HG03135 (cell line): ENCODE measurements at regions not wholly inside any gene's neighbourhood (a gene's known extent, or its start where the extent isn't known, plus 50 kb on each side); places are given as distances from the start of the nearest gene placed in this dataset.
A peak's percentile ranks its signal among the peaks of the same experiment; 100 is the strongest.
"Not testable (repeated sequence)": the region's sequence is repeated elsewhere in the genome, so short reads cannot be mapped to it uniquely, and the experiment has no call there.

Experiments used
- ATAC-seq: cut with Tn5 transposase; IDR thresholded peaks from one replicate; pipeline ENCODE4 v1.9.1; 2021; ENCODE audit warnings: mild to moderate bottlenecking, moderate library complexity; ENCODE audit not compliant: unreplicated experiment

DNA sequence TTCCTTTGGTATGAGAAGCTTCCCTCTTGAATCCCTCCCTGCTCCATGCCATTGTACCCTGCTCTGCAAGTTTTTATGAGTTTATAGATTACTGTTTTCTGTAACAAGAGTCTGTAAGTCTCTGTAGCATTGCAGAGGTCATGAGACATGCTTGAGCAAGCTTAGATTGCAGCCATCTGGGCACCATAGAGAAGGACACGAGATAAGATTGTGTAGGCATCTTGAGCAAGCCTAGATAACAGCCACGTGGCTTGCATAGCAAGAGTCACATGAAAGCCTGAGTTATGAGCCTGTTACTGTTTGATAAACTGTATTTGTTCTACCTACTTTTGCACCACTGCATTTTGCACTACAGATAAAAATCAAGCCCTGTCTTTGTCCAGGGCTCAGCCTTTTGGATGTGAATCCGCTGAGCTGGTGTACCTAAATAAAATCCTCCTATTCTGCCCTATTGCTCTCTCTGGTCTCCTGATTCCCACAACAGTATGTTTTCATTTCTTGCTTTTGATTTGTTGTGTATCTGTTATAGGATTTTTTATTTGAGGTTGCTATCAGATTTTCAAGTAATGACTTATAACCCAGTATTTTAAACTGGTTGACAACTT lies 127.4 kb upstream of the ANKRD50 start:
- no peak for ATAC-seq

DNA sequence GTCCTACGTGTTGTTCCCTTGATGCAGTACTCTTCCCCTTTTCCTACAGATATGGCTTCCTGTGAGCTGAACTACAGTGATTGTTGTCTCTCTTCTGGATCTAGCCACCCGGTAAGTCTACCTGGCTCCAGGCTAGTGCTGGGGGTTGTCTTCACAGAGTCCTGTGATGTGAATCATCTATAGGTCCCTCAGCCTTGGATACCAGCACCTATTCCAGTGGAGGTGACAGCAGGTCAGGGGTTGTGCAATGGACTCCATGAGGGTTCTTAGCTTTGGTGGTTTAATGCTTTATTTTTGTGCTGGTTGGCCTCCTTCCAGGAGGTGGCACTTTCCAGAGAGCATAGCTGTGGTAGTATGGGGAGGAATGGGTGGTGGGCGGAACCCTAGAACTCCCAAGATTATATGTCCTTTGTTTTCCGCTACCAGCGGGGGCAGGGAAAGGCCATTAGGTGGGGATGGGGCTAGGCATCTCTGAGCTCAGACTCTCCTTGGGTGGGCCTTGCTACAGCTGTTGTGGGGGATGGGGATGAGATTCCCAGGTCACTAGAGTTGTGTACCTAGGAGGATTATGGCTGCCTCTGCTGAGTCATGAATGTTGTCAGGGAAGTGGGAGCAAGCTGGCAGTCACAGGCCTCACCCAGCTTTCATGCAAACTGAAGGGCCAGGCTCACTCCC lies 121.4 kb upstream of the ANKRD50 start:
- ATAC-seq, result no peak

DNA sequence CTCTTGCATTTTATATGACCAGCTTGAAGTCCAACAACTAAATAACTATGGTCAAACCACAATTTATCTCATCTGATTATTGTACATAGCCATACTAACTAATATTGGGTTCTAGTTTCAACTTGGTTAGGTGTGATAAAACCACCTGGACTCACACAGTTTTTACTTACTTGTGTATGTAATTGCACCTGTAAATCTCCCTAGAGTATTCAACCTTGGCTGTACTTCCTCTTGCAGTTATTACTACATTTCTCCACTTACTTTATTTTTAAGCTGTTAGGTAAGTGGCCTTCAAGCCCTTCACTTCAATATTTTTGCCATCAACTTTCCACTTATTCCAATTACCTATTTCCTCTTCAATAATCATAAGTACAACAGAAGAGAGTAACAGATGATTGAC lies 115.8 kb upstream of the ANKRD50 start:
- no peak for ATAC-seq

DNA sequence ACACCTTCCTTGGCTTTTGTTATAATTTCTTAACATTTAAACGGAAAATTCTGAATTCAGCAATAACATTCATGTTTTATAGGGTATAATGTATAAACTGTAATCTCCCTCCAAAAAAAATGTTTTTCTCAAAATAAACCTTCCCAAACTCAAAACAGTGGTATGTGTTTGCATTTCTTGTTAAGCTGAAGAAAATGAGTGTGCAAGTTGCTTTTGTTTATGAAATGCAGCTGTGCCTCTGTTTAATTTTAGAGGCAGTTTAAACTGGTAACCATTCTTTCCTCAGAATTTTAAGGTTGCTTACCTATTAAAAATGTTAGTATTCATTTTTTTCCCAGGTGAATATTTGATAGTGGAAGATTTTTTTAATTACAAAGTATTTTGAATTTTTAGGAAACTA lies 105.0 kb upstream of the ANKRD50 start:
- no peak for ATAC-seq

DNA sequence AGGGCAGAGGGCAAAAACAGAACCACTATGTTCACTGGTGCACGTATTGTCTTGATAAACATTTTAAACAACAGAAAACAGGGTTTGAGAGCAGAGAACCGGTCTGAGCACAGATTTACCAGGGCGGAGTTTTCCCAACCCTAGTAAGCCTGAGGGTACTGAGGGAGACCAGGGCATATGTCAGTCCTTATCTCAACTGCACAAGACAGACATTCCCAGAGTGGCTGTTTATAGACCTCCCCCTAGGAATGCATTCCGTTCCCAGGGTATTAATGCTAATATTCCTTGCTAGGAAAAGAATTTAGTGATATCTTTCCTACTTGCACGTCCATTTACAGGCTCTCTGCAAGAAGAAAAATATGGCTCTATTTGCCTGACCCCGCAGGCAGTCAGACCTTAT lies 99.7 kb upstream of the ANKRD50 start:
- ATAC-seq, result not testable (repeated sequence)

DNA sequence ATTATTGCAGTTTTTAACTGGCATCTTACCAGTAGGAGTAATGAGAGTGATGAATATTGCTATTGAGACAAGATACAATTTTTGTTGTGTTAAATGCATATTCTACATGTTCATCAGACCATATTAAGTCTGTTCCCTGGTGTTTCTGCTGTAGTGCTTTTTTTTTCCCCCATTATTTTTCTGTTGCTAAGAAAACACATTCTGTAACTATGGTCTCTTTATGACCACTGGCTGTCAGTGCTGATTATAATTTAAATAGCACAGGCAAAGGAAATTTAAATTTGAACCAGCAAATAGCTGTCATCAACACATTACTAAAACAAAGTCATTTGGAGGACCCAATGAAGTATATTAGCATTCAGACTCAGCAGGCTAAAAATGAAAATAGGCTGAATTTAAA lies 98.3 kb upstream of the ANKRD50 start:
- ATAC-seq, result no peak

DNA sequence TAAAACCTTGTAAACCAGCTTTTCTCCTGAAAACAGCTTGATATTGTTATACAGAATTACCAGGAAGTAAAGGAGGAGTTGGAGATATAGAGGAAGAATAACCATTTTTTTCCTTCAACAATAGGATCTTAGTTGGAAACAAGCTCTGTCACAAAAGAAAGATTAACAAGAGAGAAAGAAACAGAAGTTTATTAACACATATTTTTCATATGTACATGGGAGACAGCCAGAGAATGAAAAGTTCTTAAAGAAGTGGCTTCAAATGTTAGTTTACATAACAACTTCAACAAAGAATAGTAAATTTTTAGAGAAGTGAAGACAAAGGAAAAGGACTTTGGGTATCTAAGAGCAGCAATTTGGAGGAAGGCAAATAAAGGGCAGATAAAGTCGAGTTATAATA lies 94.9 kb upstream of the ANKRD50 start:
- ATAC-seq, result no peak

DNA sequence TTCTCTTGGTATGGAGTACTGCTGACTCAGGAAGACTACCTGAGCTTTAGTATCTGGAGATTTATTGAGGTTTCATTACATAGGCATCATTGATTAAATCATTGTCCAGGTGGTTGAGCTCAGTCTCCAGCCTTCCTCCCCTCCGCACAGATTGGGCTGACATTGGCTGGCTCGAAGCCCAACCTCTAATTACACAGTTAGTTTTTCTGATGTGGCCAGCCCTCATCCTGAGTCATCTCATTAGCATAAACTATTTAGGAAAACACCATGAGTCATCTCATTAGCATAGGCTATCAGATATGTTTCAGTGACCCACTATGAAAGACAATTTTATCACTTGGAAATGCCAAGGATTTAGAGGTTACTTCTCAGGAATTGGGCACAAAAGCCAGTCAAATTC lies 93.9 kb upstream of the ANKRD50 start:
- ATAC-seq, result no peak

DNA sequence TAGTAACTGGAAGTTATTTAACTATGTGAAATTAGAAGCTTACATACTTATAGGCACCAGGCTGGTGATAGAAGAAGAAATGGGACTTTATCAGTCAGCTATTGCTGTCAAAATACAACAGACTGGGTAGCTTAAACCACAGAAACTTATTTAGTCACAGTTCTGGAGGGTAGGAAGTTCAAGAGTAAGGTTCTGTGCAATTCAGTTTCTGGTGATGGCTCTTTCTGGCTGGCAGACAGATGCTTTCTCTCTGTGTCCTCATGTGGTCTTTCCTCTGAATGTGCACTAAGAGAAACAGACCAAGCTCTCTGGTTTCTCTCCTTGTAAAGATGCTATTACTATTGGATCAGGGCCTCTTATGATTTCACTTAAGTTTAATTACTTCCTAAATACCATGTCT lies 92.1 kb upstream of the ANKRD50 start:
- ATAC-seq, result peak; percentile 91

DNA sequence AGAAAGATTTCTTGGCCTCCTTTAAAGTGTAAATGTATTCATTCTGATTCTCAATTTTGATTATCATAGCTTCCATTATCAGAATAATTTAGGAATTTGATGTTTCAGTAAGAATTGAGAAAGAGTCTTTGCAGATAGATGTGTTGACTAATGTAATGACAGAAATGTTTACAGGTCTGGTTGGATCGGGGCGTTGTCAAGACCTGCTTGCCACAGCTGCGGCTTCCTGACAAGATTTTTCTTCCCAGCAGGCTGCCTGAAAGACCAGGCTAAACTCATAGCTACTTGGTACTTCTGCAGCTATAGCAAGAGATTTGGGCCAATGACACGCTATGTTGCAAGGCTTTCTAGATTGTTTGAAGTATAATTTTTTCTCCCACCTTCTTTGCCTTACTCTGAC lies 91.5 kb upstream of the ANKRD50 start:
- no peak for ATAC-seq

DNA sequence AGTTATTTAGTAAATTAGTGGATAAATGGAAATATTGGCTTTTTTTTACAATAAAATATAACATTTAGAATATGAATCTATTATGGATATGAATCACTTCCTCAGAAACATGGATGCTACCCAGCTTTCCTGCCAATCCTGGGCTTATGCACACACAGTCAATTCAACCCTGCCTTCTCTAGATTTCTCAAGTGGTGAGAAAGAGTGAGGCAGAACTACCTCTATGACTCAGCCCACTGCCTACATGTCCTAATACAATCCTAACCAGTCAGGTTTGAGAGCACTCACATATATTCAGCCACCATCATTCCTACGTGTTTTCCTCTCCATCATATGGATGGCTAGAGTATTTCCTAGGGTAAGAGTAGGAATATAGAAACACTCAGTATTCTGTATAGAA lies 91.1 kb upstream of the ANKRD50 start:
- ATAC-seq, result peak; percentile 69

DNA sequence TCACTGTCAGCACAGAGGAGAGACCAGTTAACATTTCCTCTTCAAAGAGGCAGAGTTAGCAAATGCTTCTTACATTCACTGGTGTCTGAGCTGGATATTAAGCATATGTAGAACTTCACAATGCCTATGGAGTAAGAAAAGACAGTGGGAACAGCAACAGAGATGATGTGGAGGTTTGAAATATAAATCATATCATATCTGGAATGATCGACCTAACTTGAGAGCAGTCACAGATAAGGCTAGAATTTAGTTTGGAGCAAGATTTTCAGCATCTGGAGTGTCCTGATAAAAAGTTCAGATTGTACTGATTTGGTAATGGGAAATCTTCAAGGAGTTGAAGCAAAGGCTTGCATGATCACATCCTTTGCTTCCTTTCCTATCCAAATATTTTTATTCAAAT lies 90.5 kb upstream of the ANKRD50 start:
- no peak for ATAC-seq

DNA sequence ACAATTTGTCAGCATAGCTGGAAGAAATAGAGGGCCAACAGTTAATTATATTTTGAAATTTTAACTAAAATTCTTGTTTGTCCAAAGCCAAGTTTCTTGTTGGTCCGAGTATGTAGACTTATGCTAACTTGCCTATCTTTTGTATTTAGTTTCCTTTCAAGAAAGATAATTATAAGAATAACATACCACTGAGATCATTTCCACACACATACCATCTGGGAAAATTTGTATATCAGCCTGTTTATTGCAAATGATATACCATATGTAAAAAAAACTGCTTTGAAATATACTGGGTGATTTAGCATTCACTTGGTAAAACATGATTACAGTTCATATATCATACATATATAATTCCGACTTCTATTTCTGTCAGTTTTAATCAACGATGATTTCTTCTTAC lies 84.7 kb upstream of the ANKRD50 start:
- no peak for ATAC-seq

DNA sequence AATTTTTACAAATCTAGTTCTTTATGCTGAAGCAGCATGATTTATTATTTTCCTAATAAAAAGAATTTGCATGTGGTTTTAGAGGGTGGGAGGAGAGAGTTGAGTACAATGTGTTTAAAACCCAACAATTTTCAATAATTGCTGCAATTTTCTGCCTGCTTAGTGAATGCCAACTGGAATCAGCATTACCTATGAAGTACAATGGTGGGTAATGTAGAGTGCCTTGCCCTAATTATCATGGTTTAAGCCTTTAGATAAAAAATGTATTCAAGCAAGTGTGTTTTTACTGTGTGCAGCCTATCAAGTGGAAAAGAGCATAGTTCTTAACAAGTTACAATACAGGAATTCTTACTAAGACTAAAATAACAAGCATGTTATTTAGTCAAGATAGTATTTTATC lies 77.9 kb upstream of the ANKRD50 start:
- no peak for ATAC-seq

DNA sequence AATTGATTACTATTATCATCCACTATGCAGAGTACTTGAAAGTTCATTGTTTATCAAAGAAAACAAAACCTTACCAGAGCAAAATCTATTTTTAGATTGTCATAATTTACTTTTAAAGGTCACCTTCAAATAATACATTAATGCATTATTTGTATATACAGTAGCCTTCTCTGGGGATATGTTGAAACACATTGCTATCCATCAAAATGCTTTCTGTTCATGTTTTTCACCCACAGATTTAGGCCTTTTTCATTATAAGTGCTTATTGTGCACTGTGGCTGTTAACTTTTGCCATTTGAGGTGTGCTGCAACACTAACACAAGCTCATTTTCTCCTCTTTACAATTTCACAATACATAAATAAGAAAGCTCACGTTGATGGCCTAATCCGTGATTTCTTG lies 74.1 kb upstream of the ANKRD50 start:
- ATAC-seq, result no peak

DNA sequence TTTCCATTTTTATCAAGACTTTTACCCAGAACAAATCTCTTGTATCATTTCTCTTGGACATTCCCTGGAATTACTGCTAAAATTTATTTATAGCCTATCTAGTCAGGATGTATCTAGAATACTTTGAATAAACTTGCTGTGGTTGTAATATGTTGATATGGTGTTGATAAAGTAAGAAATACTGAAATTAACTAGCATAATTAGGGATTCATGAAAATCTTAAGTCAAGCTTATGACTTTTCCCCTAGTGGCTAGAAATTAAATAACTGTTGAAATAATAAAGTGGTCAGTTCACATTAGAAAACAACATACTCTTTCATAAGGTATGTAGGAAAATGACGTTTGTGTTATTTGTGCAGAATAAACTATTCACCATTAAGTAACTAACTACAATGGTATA lies 73.1 kb upstream of the ANKRD50 start:
- ATAC-seq, result no peak

DNA sequence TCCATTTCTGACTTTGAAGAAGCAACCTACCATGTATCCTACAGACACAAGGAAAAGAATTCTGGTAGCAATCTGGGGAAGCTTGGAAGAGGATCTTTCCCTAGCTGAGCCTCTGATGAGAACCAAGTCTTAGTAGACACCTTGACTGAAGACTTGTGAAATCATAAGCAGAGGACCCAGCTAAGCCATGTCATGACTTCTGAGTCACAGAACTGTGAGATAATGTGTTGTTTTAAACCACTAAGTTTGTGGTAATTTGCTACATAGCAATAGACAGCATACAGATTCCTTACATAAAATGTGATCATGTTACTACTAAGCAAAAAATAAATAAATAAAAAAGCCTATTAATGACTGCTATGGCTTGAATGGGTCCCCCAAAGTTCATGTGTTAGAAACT lies 71.3 kb upstream of the ANKRD50 start:
- ATAC-seq, result no peak

DNA sequence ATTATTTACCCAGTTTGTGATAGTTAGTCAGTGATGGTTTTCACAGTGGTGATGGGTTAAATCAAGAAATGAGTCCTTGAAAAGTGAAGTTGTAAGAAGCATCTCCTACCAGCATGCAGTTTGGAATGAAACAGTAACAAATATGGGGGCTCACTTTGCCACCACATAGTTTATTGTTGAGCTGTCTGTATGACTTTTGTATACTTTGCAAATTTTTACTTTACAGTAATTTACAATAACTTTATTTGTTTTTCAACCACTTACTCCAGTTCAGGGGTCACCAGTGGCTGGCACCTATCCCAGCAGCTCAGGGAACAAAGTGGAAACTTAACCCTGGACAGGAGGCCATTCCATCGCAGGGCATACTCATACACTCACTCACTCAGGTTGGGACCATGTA lies 64.5 kb upstream of the ANKRD50 start:
- no peak for ATAC-seq

DNA sequence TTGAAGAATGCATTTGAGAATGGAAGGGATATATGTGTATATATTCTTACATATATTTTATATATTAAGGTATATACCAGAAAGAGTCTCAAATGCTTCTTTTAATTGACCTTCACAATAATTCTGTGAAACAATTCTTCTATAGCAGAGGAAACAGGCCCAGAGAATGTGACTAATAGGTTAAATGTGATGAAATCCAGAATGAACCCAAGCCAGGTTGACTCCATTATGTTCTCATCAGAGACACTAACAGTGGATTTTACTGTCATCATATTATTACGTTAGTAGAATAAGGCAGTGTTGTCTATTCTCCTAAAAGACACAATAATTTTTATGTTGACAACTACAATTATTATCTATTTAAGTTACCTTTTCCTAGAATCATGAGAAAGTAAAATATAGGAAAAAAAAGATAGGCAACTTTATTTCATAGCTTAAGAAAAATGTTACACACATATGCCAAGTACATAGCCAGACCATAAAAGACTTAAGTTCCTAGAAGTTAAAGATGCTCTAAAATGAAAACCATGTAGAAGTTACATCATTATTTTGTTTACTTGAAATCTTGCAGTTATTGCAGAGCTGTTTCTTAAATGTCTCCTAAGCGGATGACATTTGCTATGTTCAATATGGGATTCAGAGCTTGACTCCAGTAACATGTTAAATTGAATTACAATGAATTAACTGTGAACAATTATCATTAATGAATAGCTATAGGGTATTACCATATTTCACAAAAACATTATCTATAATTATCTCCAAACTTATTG lies 56.2 kb upstream of the ANKRD50 start:
- ATAC-seq, result no peak

DNA sequence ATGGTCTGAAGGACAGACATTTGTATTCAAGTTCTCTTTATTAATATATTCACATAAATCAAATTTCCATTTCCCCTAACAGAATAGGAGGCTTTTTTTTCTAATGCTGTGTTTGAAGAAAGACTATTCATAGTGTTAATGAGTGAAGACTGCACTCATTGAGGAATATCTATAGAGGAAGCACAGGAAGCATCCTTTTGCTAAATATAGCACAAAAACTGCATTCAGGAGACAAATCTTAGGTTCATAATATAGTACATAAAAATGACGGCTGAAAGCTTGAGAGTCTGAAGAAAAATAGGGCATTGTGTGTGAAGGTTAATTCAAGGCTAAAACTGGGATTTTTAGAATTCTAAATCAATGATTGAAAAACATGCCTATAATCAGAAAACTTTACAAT lies 50.4 kb upstream of the ANKRD50 start:
- ATAC-seq, result no peak
